Activated CD8-positive, alpha-beta memory T cell treated with anti-CD3 and anti-CD28 coated beads, Interleukin-2, amount 10 ng/mL, durations not matched to agents 7 days and 5 days (primary cell): ENCODE measurements at regions not wholly inside any gene's neighbourhood (a gene's known extent, or its start where the extent isn't known, plus 50 kb on each side); places are given as distances from the start of the nearest gene placed in this dataset.
"Not testable (repeated sequence)": the region's sequence is repeated elsewhere in the genome, so short reads cannot be mapped to it uniquely, and the experiment has no call there.

Experiments used
- ATAC-seq: fragments of 150-1000 bp; cut with Tn5 transposase; one replicate; pipeline ENCODE4 v1.10.0; 2021; ENCODE audit warnings: moderate library complexity
- CTCF ChIA-PET: fragments of 350-600 bp; sonication (Branson Sonifier 250); formaldehyde crosslinking; loops from one replicate; lab custom pipeline; 2021; ENCODE audit warnings: antibody characterized with exemption; lab: Charles Lee
- DNase-seq: peaks from one replicate; pipeline ENCODE4 v3.0.0-alpha.2; 2020
- H3K27ac Mint-ChIP-seq: one replicate; pipeline ENCODE4 v1.8.0; 2021; ENCODE audit warnings: mild to moderate bottlenecking, mixed read lengths
- H3K27me3 Mint-ChIP-seq: one replicate; pipeline ENCODE4 v1.8.0; 2021; ENCODE audit warnings: mixed read lengths
- H3K36me3 Mint-ChIP-seq: one replicate; pipeline ENCODE4 v1.8.0; 2021; ENCODE audit warnings: mild to moderate bottlenecking, mixed read lengths
- H3K4me1 Mint-ChIP-seq: one replicate; pipeline ENCODE4 v1.8.0; 2021; ENCODE audit warnings: mixed read lengths
- H3K4me3 Mint-ChIP-seq: one replicate; pipeline ENCODE4 v1.8.0; 2021; ENCODE audit warnings: mild to moderate bottlenecking, moderate library complexity, mixed read lengths
- H3K9me3 Mint-ChIP-seq: one replicate; pipeline ENCODE4 v1.8.0; 2022; ENCODE audit warnings: low read depth, mixed read lengths

DNA sequence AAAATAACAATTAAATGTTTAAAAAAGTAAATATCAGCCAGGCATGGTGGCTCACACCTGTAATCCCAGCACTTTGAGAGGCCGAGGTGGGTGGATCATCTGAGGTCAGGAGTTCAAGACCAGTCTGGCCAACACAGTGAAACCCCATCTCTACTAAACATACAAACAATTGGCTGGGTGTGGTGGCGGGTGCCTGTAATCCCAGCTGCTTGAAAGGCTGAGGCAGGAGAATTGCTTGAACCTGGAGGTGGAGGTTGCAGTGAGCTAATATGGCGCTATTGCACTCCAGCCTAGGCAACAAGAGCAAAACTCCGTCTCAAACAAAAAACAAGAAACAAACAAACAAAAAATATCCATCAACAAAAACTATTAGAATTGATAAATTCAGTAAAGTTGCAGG is 77.5 kb downstream of the SNX5 start:
- not testable (repeated sequence) for H3K36me3 Mint-ChIP-seq, DNase-seq, H3K4me1 Mint-ChIP-seq, H3K27ac Mint-ChIP-seq, H3K9me3 Mint-ChIP-seq, ATAC-seq, H3K4me3 Mint-ChIP-seq
- H3K27me3 Mint-ChIP-seq, result peaks cover 53% of the 10 kb centered on the region
- CTCF ChIA-PET, result interaction anchor here (1.0 to 2.0 kb wide), 3 partner anchors 8 to 386 kb away, joined by 3 to 5 read pairs (median 4); partner anchors contain the start of gene RRBP1

DNA sequence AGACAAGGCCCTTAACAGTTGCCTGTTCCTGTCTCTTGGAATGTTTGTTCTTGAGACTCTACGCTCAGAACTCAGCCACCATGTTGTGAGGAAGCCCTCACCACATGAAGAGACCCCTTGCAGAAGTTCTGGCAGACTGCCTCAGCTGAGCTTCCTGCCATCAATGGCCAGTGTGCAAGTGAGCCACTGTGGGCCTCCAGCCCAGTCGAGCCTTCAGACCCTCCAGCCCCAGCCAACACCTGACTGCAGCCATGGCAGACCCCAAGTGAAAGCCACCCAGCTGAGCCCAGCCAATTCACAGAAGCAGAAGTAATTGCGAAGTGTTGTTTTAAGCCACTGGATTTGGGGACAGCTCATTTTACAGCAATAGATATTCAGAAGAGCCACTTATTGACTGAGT is 78.3 kb downstream of the SNX5 start:
- Mint-ChIP-seq H3K4me3 (no peak overlapping the region), H3K27ac (no peak overlapping the region), H3K36me3 (no peaks in the 10 kb centered on the region), H3K4me1 (peaks cover under 1% of the 10 kb centered on the region), H3K9me3 (peaks cover 4% of the 10 kb centered on the region), H3K27me3 (peaks cover 52% of the 10 kb centered on the region)
- ATAC-seq (no peak), DNase-seq (no peak)
- CTCF ChIA-PET, result interaction anchor here (1.0 kb wide), 1 partner anchor 9 kb away, joined by 3 read pairs; no protein-coding TSS in a partner anchor

DNA sequence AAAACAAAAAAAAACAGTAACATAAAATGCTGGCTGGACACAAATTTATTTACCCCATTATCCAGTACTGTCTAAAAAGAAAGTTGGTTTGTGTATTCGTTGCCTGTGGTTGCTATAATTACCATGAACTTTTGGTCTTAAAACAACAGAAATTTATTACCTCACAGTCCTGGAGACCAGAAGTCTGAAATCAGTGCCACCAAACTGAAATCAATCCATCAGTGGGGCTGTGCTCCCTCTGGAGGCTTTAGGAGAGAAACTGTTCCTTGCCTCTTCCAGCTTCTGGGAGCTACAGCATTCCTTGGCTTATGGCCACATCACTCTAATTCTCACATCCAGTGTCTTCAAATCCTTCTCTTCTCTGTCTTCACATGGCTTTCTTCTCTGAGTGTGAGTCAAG is 79.4 kb downstream of the SNX5 start:
- Mint-ChIP-seq H3K4me1 (no peaks in the 10 kb centered on the region), H3K36me3 (no peaks in the 10 kb centered on the region), H3K4me3 (no peak overlapping the region), H3K27ac (no peak overlapping the region), H3K27me3 (peaks cover 55% of the 10 kb centered on the region), H3K9me3 (peaks cover 4% of the 10 kb centered on the region)
- ATAC-seq (no peak), DNase-seq (no peak)
- CTCF ChIA-PET, result interaction anchor here (1.4 kb wide), 1 partner anchor 9 kb away, joined by 3 read pairs; no protein-coding TSS in a partner anchor

DNA sequence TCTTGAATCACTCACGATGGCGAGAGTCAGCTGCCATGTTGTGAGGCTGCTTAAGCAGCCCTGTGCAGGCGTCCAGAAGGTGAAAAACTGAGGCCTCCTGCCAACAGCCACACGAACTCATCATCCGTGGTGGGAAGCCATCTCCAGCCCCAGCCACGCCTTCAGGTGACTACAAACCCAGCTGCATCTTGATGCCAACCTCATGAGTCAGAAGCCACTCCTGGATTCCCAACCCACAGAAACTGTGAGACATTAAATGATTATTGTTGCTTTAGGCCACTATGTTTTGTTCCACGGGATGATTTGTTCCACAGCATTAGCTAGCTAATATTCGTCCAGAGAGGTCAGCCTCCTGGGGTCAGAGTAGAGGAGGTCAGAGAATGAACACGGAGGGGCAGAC is 80.5 kb downstream of the SNX5 start:
- peaks cover 55% of the 10 kb centered on the region for H3K27me3 Mint-ChIP-seq
- no peaks in the 10 kb centered on the region for H3K36me3 Mint-ChIP-seq
- no peak overlapping the region for H3K4me3 Mint-ChIP-seq
- no peaks in the 10 kb centered on the region for H3K4me1 Mint-ChIP-seq
- no peak for ATAC-seq
- CTCF ChIA-PET, result interaction anchor here (1.4 kb wide), 1 partner anchor 10 kb away, joined by 3 read pairs; no protein-coding TSS in a partner anchor
- DNase-seq, result no peak
- no peak overlapping the region for H3K27ac Mint-ChIP-seq
- H3K9me3 Mint-ChIP-seq, result peaks cover 4% of the 10 kb centered on the region

DNA sequence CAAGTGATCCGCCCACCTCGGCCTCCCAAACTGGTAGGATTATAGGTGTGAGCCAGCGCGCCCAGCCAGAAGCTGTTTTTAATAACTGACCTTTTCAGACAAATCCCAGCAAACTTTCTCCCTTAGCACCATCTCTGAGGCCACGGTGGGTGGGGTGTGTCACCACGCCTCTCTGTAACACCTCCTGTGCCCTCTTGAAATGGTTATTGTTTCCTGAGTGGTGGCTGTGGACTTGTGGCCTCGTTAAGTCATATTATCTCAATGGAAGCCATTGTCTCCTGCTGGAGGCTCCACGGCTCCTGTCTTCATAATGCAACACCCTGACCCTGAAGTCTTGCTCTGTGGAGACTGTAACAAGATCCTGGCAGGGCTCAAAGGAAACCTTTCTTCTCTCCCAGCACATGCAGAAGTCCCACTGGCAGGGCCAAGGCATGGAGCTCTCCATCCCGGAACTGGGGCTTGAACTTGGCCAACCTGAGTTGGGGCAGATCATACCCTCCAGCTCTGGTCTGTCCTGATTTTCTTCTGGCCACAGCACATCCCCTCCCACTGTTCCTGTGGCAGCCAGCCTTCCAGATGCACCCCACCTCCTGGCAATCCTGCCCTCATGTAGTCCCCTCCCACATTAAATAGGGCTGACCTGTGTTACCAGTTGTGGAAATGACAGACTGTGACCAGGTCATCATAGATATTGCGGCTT is 81.1 kb downstream of the SNX5 start:
- Mint-ChIP-seq H3K4me3 (no peak overlapping the region), H3K27ac (no peak overlapping the region), H3K4me1 (no peaks in the 10 kb centered on the region), H3K36me3 (no peaks in the 10 kb centered on the region), H3K9me3 (peaks cover 4% of the 10 kb centered on the region), H3K27me3 (peaks cover 50% of the 10 kb centered on the region)
- ATAC-seq, result no peak
- CTCF ChIA-PET, result interaction anchor here (1.4 kb wide), 1 partner anchor 11 kb away, joined by 3 read pairs; no protein-coding TSS in a partner anchor
- DNase-seq, result no peak

DNA sequence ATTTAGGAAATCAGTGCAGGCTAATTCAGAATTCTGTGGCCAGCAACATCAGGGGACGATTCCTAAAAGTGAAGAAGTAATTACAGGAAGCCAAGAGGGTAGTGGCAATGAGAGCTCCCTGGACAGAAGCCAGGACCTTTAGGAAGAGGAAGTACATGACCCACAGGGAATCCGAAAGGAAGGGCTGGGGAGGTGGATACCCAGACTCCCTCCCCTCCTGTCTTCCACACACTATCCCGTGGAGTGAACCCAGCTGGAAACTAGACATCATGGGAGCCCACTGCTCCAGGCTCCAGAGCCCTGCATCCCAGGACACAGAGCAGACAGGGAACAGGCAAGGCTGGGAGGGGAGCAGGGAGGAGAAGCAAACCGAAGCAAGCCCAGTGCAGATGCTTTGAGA is 83.0 kb downstream of the SNX5 start:
- ATAC-seq (no peak), DNase-seq (no peak)
- Mint-ChIP-seq H3K27ac (no peak overlapping the region), H3K9me3 (peaks cover 4% of the 10 kb centered on the region), H3K36me3 (no peaks in the 10 kb centered on the region), H3K27me3 (peaks cover 36% of the 10 kb centered on the region), H3K4me1 (no peaks in the 10 kb centered on the region), H3K4me3 (no peak overlapping the region)
- CTCF ChIA-PET, result interaction anchor here (1.5 kb wide), 1 partner anchor 203 kb away, joined by 6 read pairs; the partner anchor contains the start of gene RRBP1

DNA sequence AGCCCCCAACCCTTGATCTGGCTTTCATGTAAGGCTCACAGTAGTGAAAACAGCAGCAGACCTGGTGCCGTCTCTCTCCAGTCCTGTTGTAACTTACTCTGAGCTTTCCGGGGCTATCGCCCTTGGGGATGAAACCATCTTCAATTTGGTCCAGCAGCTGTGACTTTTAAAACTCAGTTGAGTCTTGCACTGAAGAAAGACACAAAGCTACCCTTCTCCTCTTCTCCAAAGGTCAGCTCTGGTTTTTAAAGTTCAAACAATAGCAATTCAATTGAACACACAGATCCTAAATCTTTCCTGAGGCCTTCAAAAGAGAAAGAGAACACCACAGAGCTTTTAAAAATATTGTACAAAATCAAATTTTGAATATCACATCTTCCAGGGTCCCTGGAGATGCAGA is 83.5 kb downstream of the SNX5 start:
- Mint-ChIP-seq H3K27ac (no peak overlapping the region), H3K4me1 (no peaks in the 10 kb centered on the region), H3K27me3 (peaks cover 31% of the 10 kb centered on the region), H3K4me3 (no peak overlapping the region), H3K36me3 (no peaks in the 10 kb centered on the region), H3K9me3 (peaks cover 3% of the 10 kb centered on the region)
- no peak for ATAC-seq
- DNase-seq, result no peak
- CTCF ChIA-PET, result interaction anchor here (1.5 kb wide), 1 partner anchor 203 kb away, joined by 6 read pairs; the partner anchor contains the start of gene RRBP1

DNA sequence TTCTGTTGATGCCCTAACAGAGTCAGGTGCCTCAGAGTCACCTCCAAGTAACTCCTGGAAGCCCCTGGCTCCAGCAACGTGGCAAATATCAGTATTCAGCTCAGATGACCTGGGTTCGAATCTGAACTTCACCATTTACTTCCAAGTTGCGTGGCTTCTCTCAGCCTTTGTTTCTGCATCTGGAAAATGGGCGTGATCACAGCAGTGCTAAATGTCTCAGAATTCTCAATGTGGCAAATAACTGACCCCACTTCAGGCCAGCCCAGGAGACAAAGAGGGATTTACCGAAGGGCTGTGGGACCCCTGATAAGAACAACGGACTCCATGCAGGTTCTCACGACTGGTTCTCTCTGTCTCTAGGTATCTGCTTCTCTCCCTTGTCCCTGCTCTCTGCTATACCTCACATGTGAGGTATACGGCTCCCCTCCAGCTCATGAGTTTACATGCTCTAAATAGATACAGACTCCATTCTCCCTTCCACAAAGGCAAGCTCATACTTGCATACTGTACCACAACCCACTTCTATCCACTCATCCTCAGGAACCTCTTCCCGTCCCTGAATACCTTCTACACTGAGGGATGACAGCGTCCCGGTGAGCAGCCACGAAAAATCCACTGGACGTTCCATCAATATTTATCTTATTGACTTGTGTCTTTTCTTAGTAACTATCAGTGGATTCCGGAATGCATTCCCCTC is 84.1 kb downstream of the SNX5 start:
- DNase-seq (no peak), ATAC-seq (no peak)
- Mint-ChIP-seq H3K9me3 (peaks cover 2% of the 10 kb centered on the region), H3K27me3 (peaks cover 25% of the 10 kb centered on the region), H3K4me1 (no peaks in the 10 kb centered on the region), H3K36me3 (no peaks in the 10 kb centered on the region), H3K27ac (no peak overlapping the region), H3K4me3 (no peak overlapping the region)
- CTCF ChIA-PET, result interaction anchor here (1.5 kb wide), 1 partner anchor 202 kb away, joined by 6 read pairs; the partner anchor contains the start of gene RRBP1

DNA sequence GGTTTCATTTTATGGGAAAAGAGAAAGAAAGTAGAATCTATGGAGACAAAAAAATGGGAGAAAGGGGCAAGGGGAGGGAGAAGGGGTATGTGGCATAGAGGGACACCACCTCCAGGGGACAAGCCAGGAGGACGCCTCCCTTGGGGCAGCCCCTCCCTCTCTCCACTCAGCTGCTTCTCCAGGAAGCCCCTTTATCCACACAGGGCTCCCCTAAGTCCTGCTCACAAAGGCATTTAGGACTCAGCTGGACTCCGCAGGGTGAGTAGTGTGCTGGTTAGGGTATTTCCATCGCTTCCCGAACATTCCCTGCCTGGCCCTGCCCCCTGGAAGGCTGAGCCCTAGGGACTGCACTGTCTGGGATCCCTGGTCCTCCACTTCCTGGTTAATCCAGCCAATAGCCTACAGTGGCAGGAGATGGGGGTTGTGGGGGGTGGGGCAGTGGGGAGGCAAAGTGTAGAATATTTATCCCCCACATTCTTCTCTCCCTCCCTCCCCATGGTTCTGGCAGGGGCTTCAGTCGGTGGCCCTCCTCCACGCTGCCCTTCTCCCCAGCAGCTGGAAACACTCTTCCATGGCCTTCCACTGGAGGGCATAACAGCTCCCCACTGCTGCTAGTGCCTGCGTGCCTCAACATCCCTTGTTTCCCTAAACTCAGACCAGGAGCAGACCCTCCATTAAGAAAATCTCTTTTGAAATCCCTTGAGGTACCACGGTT is 84.8 kb downstream of the SNX5 start:
- Mint-ChIP-seq H3K4me1 (peaks cover 5% of the 10 kb centered on the region), H3K27ac (no peak overlapping the region), H3K9me3 (no peaks in the 10 kb centered on the region), H3K36me3 (no peaks in the 10 kb centered on the region), H3K4me3 (no peak overlapping the region), H3K27me3 (peaks cover 28% of the 10 kb centered on the region)
- CTCF ChIA-PET, result interaction anchor here (1.5 kb wide), 1 partner anchor 201 kb away, joined by 6 read pairs; the partner anchor contains the start of gene RRBP1
- no peak for DNase-seq
- ATAC-seq, result no peak

DNA sequence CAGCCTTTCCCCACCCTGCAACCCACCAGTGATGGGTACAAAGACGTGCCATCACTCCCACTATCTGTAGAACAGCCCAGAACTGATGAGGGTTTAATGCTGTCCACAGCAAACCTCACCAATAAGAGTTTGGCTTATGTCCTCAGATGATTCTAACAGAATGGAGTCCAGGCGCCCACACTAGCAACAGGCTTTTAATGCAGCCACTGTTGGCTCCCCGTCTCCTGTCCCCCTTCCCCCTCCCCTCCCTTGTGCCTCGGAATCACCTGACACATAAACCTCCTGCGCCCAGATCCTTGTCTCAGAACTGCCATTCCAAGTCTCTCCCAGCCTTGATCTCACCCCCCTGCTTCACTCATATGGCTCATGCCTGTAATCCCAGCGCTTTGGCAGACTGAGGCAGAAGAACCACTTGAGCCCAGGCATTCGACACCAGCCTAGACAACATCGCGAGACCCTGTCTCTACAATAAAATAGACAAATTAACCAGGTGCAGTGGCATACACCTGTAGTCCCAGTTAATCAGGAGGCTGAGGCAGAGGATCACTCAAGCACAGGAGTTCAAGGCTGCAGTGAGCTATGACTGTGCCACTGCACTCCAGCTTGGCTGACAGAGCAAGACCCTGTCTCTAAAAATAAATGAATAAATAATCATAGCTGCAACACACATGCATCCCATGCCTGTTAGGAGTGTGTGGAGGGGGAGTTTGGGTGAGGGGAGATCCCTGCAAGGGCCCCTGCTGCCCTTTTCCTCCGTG is 85.6 kb downstream of the SNX5 start:
- H3K4me3 Mint-ChIP-seq, result no peak overlapping the region
- DNase-seq (no peak), ATAC-seq (no peak)
- H3K36me3 Mint-ChIP-seq, result no peaks in the 10 kb centered on the region
- no peaks in the 10 kb centered on the region for H3K9me3 Mint-ChIP-seq
- peaks cover 11% of the 10 kb centered on the region for H3K4me1 Mint-ChIP-seq
- peaks cover 22% of the 10 kb centered on the region for H3K27me3 Mint-ChIP-seq
- CTCF ChIA-PET, result no interaction called here
- no peak overlapping the region for H3K27ac Mint-ChIP-seq

DNA sequence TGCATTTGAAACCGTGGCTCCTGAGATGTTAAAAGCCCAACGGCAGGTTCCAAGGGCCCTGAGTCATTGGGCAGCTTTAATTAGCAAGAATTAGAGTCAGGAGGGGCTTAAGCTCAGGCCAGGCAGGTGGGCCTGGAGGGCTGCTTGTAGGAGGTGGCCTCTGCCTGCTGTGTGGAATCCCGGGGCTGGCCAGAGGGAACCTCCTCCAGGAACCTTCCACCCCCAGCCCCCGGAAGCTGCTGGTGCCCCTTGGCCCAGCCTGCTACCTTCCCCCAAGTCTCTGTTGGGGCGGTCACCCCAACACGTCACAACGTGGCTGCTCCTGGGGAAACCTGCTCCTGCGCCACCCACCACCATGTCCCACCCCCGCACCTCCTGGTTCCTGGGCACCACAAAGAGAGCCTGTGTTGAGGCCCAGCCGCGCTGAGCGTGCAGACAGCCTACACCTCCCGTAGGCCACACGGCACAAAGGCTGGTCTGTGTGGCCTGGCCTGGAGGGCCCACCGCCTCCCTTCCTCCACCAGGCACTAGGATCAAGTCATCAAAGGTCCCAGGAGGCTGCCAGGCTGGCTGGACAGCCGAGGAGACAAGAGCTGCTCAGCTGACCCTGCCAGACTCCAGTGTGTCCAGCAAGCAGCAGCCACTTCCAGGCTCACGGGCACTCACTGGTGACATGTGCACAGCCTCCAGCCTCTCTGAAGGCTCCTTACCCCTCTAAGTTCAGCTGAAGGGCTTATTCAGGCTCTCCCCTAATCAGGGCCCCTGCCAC is 86.3 kb downstream of the SNX5 start:
- Mint-ChIP-seq H3K4me1 (peaks cover 11% of the 10 kb centered on the region), H3K36me3 (no peaks in the 10 kb centered on the region), H3K27ac (no peak overlapping the region), H3K4me3 (no peak overlapping the region), H3K27me3 (peaks cover 22% of the 10 kb centered on the region), H3K9me3 (no peaks in the 10 kb centered on the region)
- DNase-seq, result no peak
- CTCF ChIA-PET, result interaction anchor here (0.5 to 1.0 kb wide), 2 partner anchors 229 to 346 kb away, joined by 3 to 4 read pairs; no protein-coding TSS in a partner anchor
- ATAC-seq, result no peak

DNA sequence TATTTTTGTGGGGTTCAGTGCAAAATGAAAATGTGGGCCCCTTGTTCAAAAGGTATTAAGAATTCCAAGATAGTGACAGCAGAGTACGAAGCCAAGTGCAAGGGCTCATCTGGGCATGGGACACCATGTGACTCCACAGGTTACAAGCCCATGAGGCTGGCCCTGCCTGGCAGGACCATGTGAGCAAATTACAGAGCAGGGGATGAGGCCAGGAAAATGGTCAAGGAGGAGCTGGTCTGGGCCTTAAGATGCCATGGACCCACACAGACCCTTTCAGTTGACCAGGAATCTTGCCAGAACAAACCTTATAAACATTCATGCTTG is 86.9 kb downstream of the SNX5 start:
- H3K4me3 Mint-ChIP-seq, result no peak overlapping the region
- DNase-seq, result no peak
- no peak overlapping the region for H3K27ac Mint-ChIP-seq
- CTCF ChIA-PET, result interaction anchor here (1.0 kb wide), 1 partner anchor 345 kb away, joined by 3 read pairs; no protein-coding TSS in a partner anchor
- ATAC-seq, result no peak
- no peaks in the 10 kb centered on the region for H3K36me3 Mint-ChIP-seq
- H3K27me3 Mint-ChIP-seq, result peaks cover 27% of the 10 kb centered on the region
- H3K9me3 Mint-ChIP-seq, result no peaks in the 10 kb centered on the region
- peaks cover 11% of the 10 kb centered on the region for H3K4me1 Mint-ChIP-seq
